ENCODE measurements at regions not wholly inside any gene's neighbourhood (a gene's known extent, or its start where the extent isn't known, plus 50 kb on each side); places are given as distances from the start of the nearest gene placed in this dataset.
"Not testable (repeated sequence)": the region's sequence is repeated elsewhere in the genome, so short reads cannot be mapped to it uniquely, and the experiment has no call there.

DNA sequence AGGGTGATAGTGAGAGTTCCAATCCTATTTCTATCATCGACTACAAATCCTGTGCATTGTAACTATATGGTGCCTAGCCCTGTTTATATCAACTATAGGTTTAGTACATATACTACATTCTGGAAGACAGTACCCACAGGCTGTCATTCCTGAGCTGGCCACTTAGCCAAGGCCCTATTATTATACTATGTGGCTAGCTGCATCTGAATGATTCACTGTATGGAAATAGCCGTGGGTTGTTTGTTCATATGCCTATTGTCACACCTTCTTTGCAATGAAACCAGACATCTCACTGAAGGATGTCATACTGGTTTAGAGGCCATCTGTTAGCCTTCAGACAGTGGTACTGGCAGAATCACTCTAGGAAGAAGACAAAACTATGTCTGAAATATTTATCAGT, 62.3 kb upstream of the FSIP2 start:
- TF ChIP-seq, protein P1, sequence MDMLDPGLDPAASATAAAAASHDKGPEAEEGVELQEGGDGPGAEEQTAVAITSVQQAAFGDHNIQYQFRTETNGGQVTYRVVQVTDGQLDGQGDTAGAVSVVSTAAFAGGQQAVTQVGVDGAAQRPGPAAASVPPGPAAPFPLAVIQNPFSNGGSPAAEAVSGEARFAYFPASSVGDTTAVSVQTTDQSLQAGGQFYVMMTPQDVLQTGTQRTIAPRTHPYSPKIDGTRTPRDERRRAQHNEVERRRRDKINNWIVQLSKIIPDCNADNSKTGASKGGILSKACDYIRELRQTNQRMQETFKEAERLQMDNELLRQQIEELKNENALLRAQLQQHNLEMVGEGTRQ (IDR thresholded peaks at IDR 0.05; ENCODE audit: low read depth, low read length): no peak
- TF ChIP-seq, protein P2, sequence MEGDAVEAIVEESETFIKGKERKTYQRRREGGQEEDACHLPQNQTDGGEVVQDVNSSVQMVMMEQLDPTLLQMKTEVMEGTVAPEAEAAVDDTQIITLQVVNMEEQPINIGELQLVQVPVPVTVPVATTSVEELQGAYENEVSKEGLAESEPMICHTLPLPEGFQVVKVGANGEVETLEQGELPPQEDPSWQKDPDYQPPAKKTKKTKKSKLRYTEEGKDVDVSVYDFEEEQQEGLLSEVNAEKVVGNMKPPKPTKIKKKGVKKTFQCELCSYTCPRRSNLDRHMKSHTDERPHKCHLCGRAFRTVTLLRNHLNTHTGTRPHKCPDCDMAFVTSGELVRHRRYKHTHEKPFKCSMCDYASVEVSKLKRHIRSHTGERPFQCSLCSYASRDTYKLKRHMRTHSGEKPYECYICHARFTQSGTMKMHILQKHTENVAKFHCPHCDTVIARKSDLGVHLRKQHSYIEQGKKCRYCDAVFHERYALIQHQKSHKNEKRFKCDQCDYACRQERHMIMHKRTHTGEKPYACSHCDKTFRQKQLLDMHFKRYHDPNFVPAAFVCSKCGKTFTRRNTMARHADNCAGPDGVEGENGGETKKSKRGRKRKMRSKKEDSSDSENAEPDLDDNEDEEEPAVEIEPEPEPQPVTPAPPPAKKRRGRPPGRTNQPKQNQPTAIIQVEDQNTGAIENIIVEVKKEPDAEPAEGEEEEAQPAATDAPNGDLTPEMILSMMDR (conservative IDR thresholded peaks at IDR 0.05; ENCODE audit: low read depth, low read length): no peak
- no peak for TF ChIP-seq BHLHE40 (IDR thresholded peaks at IDR 0.05; ENCODE audit: low read depth, low read length)
- TF ChIP-seq NFE2L2 (IDR thresholded peaks at IDR 0.05; ENCODE audit: low read depth, low read length): no peak
- no peak for TF ChIP-seq MXI1 (IDR thresholded peaks at IDR 0.05; ENCODE audit: borderline replicate concordance, low read depth, low read length)
- TF ChIP-seq SMC3 (IDR thresholded peaks at IDR 0.05; ENCODE audit: low read depth, low read length): no peak
- TF ChIP-seq CEBPB (IDR thresholded peaks at IDR 0.05; ENCODE audit: low read depth, low read length): no peak
- H3K27me3 ChIP-seq (ENCODE audit: control insufficient read depth, insufficient read depth, low read length): no peaks in the 10 kb centered on the region
- POLR2A ChIA-PET (ENCODE audit: unreplicated experiment): no interaction called here
- ATAC-seq (ENCODE audit: low read depth) (no peak), DNase-seq (no peak)
- no peaks in the 10 kb centered on the region for H4K20me1 ChIP-seq (ENCODE audit: insufficient read depth, low read length)
- no peak overlapping the region for H3K14ac ChIP-seq (replicated peaks; ENCODE audit: low read depth, low read length)
- no peak overlapping the region for H3K18ac ChIP-seq (ENCODE audit: low read depth, low read length)
- H3K4ac ChIP-seq (ENCODE audit: low read depth, low read length): no peak overlapping the region
- no peak overlapping the region for H2BK5ac ChIP-seq (ENCODE audit: low read depth, low read length, poor library complexity, severe bottlenecking)
- H3K4me1 ChIP-seq (ENCODE audit: control insufficient read depth, insufficient read depth, low read length): no peaks in the 10 kb centered on the region
- H3K27ac ChIP-seq (ENCODE audit: insufficient read depth, low read length): no peak overlapping the region
- dilution Hi-C loops (cut with HindIII; ENCODE audit: low sequenced_read_pairs, unreplicated experiment): no loop called here
- no peaks in the 10 kb centered on the region for H3K9me1 ChIP-seq (ENCODE audit: insufficient read depth, low read length)
- no peak overlapping the region for H3K9ac ChIP-seq (ENCODE audit: low read depth, low read length)
- intact Hi-C loops (cut with micrococcal nuclease): no loop called here
- H2AK9ac ChIP-seq (replicated peaks; ENCODE audit: low read depth, low read length, poor library complexity): no peak overlapping the region
- H3K9me3 ChIP-seq (ENCODE audit: control insufficient read depth, insufficient read depth, low read length): peaks cover 5% of the 10 kb centered on the region; the same call in 1 of the 2 replicates
- no peak overlapping the region for H4K8ac ChIP-seq (ENCODE audit: low read depth in 2 of 2, low read length in 2 of 2)
- no peak overlapping the region for H3K4me2 ChIP-seq (ENCODE audit: low read depth, low read length)
- H4K5ac ChIP-seq (ENCODE audit: low read depth, low read length): no peak overlapping the region
- no peak overlapping the region for H2BK15ac ChIP-seq (ENCODE audit: low read depth, low read length)
- H3K56ac ChIP-seq (ENCODE audit: extremely low read depth, insufficient read depth, low read length): no peak overlapping the region
- CTCF ChIA-PET: no interaction called here
- no peaks in the 10 kb centered on the region for H3K36me3 ChIP-seq (ENCODE audit: control insufficient read depth, insufficient read depth, low read length)
- H3K79me1 ChIP-seq (ENCODE audit: low read depth in 1 of 2, low read length in 2 of 2): no peaks in the 10 kb centered on the region
- H4K91ac ChIP-seq (ENCODE audit: insufficient read depth, low read depth, low read length): no peak overlapping the region
- no peak overlapping the region for H2AFZ ChIP-seq (replicated peaks; ENCODE audit: low read length, poor library complexity)
- BruUV-seq (replicated peaks): no TSS peak
- no peak overlapping the region for H3K4me3 ChIP-seq (ENCODE audit: insufficient read depth, low read depth, low read length)
- WGBS, 2 experiments (ENCODE audit: extremely low coverage in 2 of 2, insufficient read length in 1 of 2): no CpG with 5 or more reads among the region's 2 CpGs
- no peak overlapping the region for H2BK120ac ChIP-seq (ENCODE audit: low read depth, low read length)
- H3K23ac ChIP-seq (ENCODE audit: low read depth, low read length): no peak overlapping the region
- H2BK20ac ChIP-seq (ENCODE audit: low read depth, low read length): no peak overlapping the region
- in situ Hi-C loops (cut with MboI; ENCODE audit: low sequenced_read_pairs): no loop called here
- H2AK5ac ChIP-seq (ENCODE audit: low read depth, low read length): no peak overlapping the region

DNA sequence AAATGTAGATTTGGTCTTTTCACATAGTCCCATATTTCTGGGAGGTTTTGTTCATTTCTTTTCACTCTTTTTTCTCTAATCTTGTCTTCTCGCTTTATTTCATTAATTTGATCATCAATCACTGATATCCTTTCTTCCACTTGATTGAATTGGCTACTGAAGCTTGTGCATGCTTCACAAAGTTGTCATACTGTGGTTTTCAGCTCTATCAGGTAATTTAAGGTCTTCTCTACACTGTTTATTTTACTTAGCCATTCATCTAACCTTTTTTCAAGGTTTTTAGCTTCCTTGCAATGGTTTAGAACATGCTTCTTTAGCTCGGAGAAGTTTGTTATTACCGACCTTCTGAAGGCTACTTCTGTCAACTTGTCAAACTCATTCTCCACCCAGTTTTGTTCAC, 51.6 kb upstream of the FSIP2 start:
- not testable (repeated sequence) for H3K27ac ChIP-seq (ENCODE audit: insufficient read depth, low read length)

More for the DNA sequence above, 51.6 kb upstream of the FSIP2 start:
- H3K9me1 ChIP-seq (ENCODE audit: insufficient read depth, low read length); intact Hi-C loops (cut with micrococcal nuclease); H3K79me1 ChIP-seq (ENCODE audit: low read depth in 1 of 2, low read length in 2 of 2); ATAC-seq (ENCODE audit: low read depth); H3K4me3 ChIP-seq (ENCODE audit: insufficient read depth, low read depth, low read length); H2BK5ac ChIP-seq (ENCODE audit: low read depth, low read length, poor library complexity, severe bottlenecking); in situ Hi-C loops (cut with MboI; ENCODE audit: low sequenced_read_pairs); H3K4me1 ChIP-seq (ENCODE audit: control insufficient read depth, insufficient read depth, low read length); H2BK120ac ChIP-seq (ENCODE audit: low read depth, low read length); H3K27me3 ChIP-seq (ENCODE audit: control insufficient read depth, insufficient read depth, low read length); BruUV-seq (replicated peaks); H2BK20ac ChIP-seq (ENCODE audit: low read depth, low read length); H4K20me1 ChIP-seq (ENCODE audit: insufficient read depth, low read length); DNase-seq; H2AK5ac ChIP-seq (ENCODE audit: low read depth, low read length); H2AK9ac ChIP-seq (replicated peaks; ENCODE audit: low read depth, low read length, poor library complexity); H3K9ac ChIP-seq (ENCODE audit: low read depth, low read length); H2AFZ ChIP-seq (replicated peaks; ENCODE audit: low read length, poor library complexity); dilution Hi-C loops (cut with HindIII; ENCODE audit: low sequenced_read_pairs, unreplicated experiment); POLR2A ChIA-PET (ENCODE audit: unreplicated experiment); H3K4me2 ChIP-seq (ENCODE audit: low read depth, low read length); CTCF ChIA-PET; H3K9me3 ChIP-seq (ENCODE audit: control insufficient read depth, insufficient read depth, low read length); H3K36me3 ChIP-seq (ENCODE audit: control insufficient read depth, insufficient read depth, low read length); H4K8ac ChIP-seq (ENCODE audit: low read depth in 2 of 2, low read length in 2 of 2); H2BK15ac ChIP-seq (ENCODE audit: low read depth, low read length); H3K23ac ChIP-seq (ENCODE audit: low read depth, low read length); H4K91ac ChIP-seq (ENCODE audit: insufficient read depth, low read depth, low read length); H3K56ac ChIP-seq (ENCODE audit: extremely low read depth, insufficient read depth, low read length); H4K5ac ChIP-seq (ENCODE audit: low read depth, low read length); H3K14ac ChIP-seq (replicated peaks; ENCODE audit: low read depth, low read length); H3K4ac ChIP-seq (ENCODE audit: low read depth, low read length); H3K18ac ChIP-seq (ENCODE audit: low read depth, low read length): not testable (repeated sequence)
- no CpG with 5 or more reads among the region's 3 CpGs for WGBS, 2 experiments (ENCODE audit: extremely low coverage in 2 of 2, insufficient read length in 1 of 2)

Measured in IMR-90 (cell line).